ENCODE measurements at regions not wholly inside any gene's neighbourhood (a gene's known extent, or its start where the extent isn't known, plus 50 kb on each side); places are given as distances from the start of the nearest gene placed in this dataset.
A peak's percentile ranks its signal among the peaks of the same experiment; 100 is the strongest.

- no peak for ATAC-seq
- TF ChIP-seq TCF4 (CRISPR knock-in tag; IDR thresholded peaks at IDR 0.05; ENCODE audit: borderline replicate concordance) (peak; percentile 22; the same call in 1 of the 2 replicates), ZNF8 (CRISPR knock-in tag; IDR thresholded peaks at IDR 0.05) (no peak)
Measured at GRCh38 chr1:69400128-69400527, 167.6 kb upstream of the LRRC7 start.

GRCh38 chr1:69401879-69402278, 165.8 kb upstream of the LRRC7 start:
- ATAC-seq, result no peak

More at GRCh38 chr1:69401879-69402278, 165.8 kb upstream of the LRRC7 start:
- TF ChIP-seq GLIS3 (CRISPR knock-in tag; IDR thresholded peaks at IDR 0.05) (no peak), ARNTL (CRISPR knock-in tag; IDR thresholded peaks at IDR 0.05; ENCODE audit: borderline replicate concordance, low read depth) (no peak), POU6F1 (CRISPR knock-in tag; IDR thresholded peaks at IDR 0.05; ENCODE audit: borderline replicate concordance, low read depth) (no peak), SNAI2 (CRISPR knock-in tag; IDR thresholded peaks at IDR 0.05) (no peak), OSR1 (CRISPR knock-in tag; IDR thresholded peaks at IDR 0.05) (no peak), PATZ1 (CRISPR knock-in tag; IDR thresholded peaks at IDR 0.05; ENCODE audit: borderline replicate concordance) (no peak), TOX (CRISPR knock-in tag; IDR thresholded peaks at IDR 0.05; ENCODE audit: borderline replicate concordance) (no peak), TSHZ2 (CRISPR knock-in tag; IDR thresholded peaks at IDR 0.05) (no peak), ESRRG (CRISPR knock-in tag; IDR thresholded peaks at IDR 0.05) (no peak), ZNF70 (CRISPR knock-in tag; IDR thresholded peaks at IDR 0.05) (no peak), CREB5 (CRISPR knock-in tag; IDR thresholded peaks at IDR 0.05; ENCODE audit: low read depth) (no peak), ZNF565 (CRISPR knock-in tag; conservative IDR thresholded peaks at IDR 0.05; ENCODE audit: low read depth) (no peak), BACH2 (CRISPR knock-in tag; IDR thresholded peaks at IDR 0.05; ENCODE audit: borderline replicate concordance) (no peak), CSRNP3 (CRISPR knock-in tag; IDR thresholded peaks at IDR 0.05) (no peak), ISL1 (CRISPR knock-in tag; IDR thresholded peaks at IDR 0.05) (no peak), RARB (CRISPR knock-in tag; IDR thresholded peaks at IDR 0.05) (no peak), ZFP30 (CRISPR knock-in tag; IDR thresholded peaks at IDR 0.05) (no peak), ZC3H10 (CRISPR knock-in tag; IDR thresholded peaks at IDR 0.05) (no peak), CSDC2 (CRISPR knock-in tag; IDR thresholded peaks at IDR 0.05) (no peak), ZNF8 (CRISPR knock-in tag; IDR thresholded peaks at IDR 0.05) (no peak)
